Esophagus muscularis mucosa (tissue), 4 donors: ENCODE measurements at regions not wholly inside any gene's neighbourhood (a gene's known extent, or its start where the extent isn't known, plus 50 kb on each side); places are given as distances from the start of the nearest gene placed in this dataset.

Source experiments
- EP300 ChIP-seq: sonication (generic); formaldehyde crosslinking; IDR thresholded peaks from one replicate; pipeline ENCODE4 v1.6.1; 2017; ENCODE audit warnings: antibody characterized with exemption
- POLR2AphosphoS5 ChIP-seq, 2 donors: sonication (generic); formaldehyde crosslinking; IDR thresholded peaks; one replicate each; pipeline ENCODE4 v1.6.1; 2017; ENCODE audit warnings: antibody characterized with exemption in 2 of 2
- TF ChIP-seq, protein P1 (sequence below), 3 experiments: fragments of 200-600 bp in 2 of 3; fragments of 450-650 bp in 1 of 3; sonication (generic) in 2 of 3; IDR thresholded peaks; one replicate each; pipeline ENCODE4 v1.5.1; 2017 to 2019; ENCODE audit warnings: antibody characterized with exemption in 3 of 3, mild to moderate bottlenecking in 2 of 3, moderate library complexity in 1 of 3

DNA sequence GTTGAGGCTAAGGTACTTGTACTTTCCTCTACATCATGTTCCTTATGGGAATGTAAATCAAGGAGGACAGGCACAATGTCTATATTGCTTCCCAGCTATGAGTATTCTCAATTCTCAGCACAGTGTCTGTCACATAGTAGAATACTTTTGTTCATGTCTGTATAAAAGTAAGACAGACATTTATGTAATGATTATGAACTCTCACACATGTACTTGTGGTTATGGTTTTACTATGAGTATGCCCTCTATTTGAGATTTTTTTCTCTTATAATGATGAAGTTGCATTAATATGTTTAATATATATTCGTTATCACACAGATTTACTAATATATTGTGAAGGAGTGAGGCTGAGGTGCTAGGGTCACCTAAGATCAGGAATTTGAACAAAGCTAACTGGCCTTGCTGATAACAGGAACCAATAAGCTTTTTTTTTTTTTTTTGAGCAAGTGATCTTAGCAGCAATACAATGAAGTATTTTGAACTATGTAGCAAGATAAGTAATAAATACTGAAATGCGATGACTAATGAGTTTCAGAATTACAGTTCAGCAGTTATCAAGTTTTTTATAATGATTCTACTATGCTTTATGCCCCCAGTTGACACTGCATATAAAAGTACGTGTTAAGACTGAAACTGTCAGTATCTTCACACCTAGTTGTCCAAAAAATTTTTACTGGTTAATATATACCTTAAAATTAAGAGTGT lies 623.1 kb downstream of the HTR1B start:
- TF ChIP-seq, protein P1, sequence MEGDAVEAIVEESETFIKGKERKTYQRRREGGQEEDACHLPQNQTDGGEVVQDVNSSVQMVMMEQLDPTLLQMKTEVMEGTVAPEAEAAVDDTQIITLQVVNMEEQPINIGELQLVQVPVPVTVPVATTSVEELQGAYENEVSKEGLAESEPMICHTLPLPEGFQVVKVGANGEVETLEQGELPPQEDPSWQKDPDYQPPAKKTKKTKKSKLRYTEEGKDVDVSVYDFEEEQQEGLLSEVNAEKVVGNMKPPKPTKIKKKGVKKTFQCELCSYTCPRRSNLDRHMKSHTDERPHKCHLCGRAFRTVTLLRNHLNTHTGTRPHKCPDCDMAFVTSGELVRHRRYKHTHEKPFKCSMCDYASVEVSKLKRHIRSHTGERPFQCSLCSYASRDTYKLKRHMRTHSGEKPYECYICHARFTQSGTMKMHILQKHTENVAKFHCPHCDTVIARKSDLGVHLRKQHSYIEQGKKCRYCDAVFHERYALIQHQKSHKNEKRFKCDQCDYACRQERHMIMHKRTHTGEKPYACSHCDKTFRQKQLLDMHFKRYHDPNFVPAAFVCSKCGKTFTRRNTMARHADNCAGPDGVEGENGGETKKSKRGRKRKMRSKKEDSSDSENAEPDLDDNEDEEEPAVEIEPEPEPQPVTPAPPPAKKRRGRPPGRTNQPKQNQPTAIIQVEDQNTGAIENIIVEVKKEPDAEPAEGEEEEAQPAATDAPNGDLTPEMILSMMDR (IDR thresholded peaks at IDR 0.05): no peak
- TF ChIP-seq EP300: no peak
- no peak for TF ChIP-seq POLR2AphosphoS5 (IDR thresholded peaks at IDR 0.05)
